Panc1 (cell line): ENCODE measurements at regions not wholly inside any gene's neighbourhood (a gene's known extent, or its start where the extent isn't known, plus 50 kb on each side); places are given as distances from the start of the nearest gene placed in this dataset.

Experiments used
- CTCF ChIP-seq: fragments of 450-650 bp; IDR thresholded peaks from 2 replicates; pipeline ENCODE4 v1.5.1; 2017; ENCODE audit warnings: mild to moderate bottlenecking
- POLR2AphosphoS5 ChIP-seq: IDR thresholded peaks from 2 replicates; pipeline ENCODE4 v1.6.1; 2012; ENCODE audit warnings: mild to moderate bottlenecking, low read depth, low read length, moderate library complexity
- REST ChIP-seq, 2 experiments: IDR thresholded peaks; 2 replicates each; pipeline ENCODE4 v1.6.1; 2011 to 2012; ENCODE audit warnings: low read depth in 2 of 2, control low read depth in 1 of 2, low read length in 1 of 2, mild to moderate bottlenecking in 1 of 2, moderate library complexity in 1 of 2; ENCODE audit not compliant: insufficient read depth in 1 of 2

- no peak for TF ChIP-seq REST (IDR thresholded peaks at IDR 0.05; ENCODE audit: insufficient read depth in 1 of 2, low read depth in 2 of 2, low read length in 1 of 2)
- TF ChIP-seq CTCF = no peak
- TF ChIP-seq POLR2AphosphoS5 = no peak
Observed at GRCh38 chr9:73259086-73259696, 107.5 kb downstream of the ANXA1 start.
